ENCODE measurements at regions not wholly inside any gene's neighbourhood (a gene's known extent, or its start where the extent isn't known, plus 50 kb on each side); places are given as distances from the start of the nearest gene placed in this dataset.

DNA sequence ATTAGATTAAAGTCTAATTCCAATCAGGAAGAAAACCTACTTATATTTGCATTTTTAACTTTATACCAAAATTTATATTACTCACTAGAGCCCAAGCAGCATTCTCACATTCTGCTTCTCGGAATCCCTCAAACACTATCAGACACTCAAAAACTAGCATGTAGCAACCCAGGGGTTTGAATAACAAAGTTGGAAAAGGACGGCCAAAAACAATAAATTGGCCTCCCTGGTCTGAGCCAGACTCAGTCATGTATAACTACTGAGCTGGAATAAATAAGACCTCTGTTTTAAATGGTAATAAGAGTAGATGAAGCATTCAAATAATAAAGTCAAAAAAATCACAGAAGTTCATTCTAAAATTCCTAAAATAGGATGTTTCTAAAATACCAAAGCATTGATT is 290.9 kb downstream of the IRS1 start:
- no peak for DNase-seq

GRCh38 chr2:226508005-226508404 is 291.6 kb downstream of the IRS1 start:
- DNase-seq: no peak
- no peak overlapping the region for H3K4me3 ChIP-seq (ENCODE audit: low read depth in 1 of 2, low read length in 2 of 2)
- H3K79me2 ChIP-seq (ENCODE audit: insufficient read depth, low read length): no peaks in the 10 kb centered on the region
- H3K4me1 ChIP-seq (ENCODE audit: insufficient read depth, low read length): no peaks in the 10 kb centered on the region
- no peaks in the 10 kb centered on the region for H3K27me3 ChIP-seq (ENCODE audit: insufficient read depth, low read length, poor library complexity)
- H3K4me2 ChIP-seq (ENCODE audit: insufficient read depth, low read length): no peak overlapping the region
- H3K9me3 ChIP-seq (ENCODE audit: insufficient read depth, low read length, severe bottlenecking): no peaks in the 10 kb centered on the region
- H3K27ac ChIP-seq (ENCODE audit: low read length): no peak overlapping the region
- no peak overlapping the region for H3K9ac ChIP-seq (ENCODE audit: low read depth, low read length)
- no peak for ATAC-seq (ENCODE audit: insufficient read depth, low read depth)
- H2AFZ ChIP-seq (ENCODE audit: low read depth, low read length): no peak overlapping the region
- TF ChIP-seq EZH2 (IDR thresholded peaks at IDR 0.05; ENCODE audit: borderline replicate concordance, low read depth, low read length, severe bottlenecking) (no peak), CTCF (IDR thresholded peaks at IDR 0.05; ENCODE audit: borderline replicate concordance, extremely low read depth, low read length, poor library complexity, severe bottlenecking) (no peak)
- no peaks in the 10 kb centered on the region for H3K36me3 ChIP-seq (ENCODE audit: insufficient read depth, low read length)
- no peaks in the 10 kb centered on the region for H4K20me1 ChIP-seq (ENCODE audit: insufficient read depth, low read length)

More for the DNA sequence above, 290.9 kb downstream of the IRS1 start:
- H2AFZ ChIP-seq (ENCODE audit: low read depth, low read length): no peak overlapping the region
- H3K4me2 ChIP-seq (ENCODE audit: insufficient read depth, low read length): no peak overlapping the region
- no peaks in the 10 kb centered on the region for H3K4me1 ChIP-seq (ENCODE audit: insufficient read depth, low read length)
- ATAC-seq (ENCODE audit: insufficient read depth, low read depth): no peak
- no peaks in the 10 kb centered on the region for H4K20me1 ChIP-seq (ENCODE audit: insufficient read depth, low read length)
- no peaks in the 10 kb centered on the region for H3K36me3 ChIP-seq (ENCODE audit: insufficient read depth, low read length)
- H3K9me3 ChIP-seq (ENCODE audit: insufficient read depth, low read length, severe bottlenecking): no peaks in the 10 kb centered on the region
- no peaks in the 10 kb centered on the region for H3K27me3 ChIP-seq (ENCODE audit: insufficient read depth, low read length, poor library complexity)
- no peak for TF ChIP-seq CTCF (IDR thresholded peaks at IDR 0.05; ENCODE audit: borderline replicate concordance, extremely low read depth, low read length, poor library complexity, severe bottlenecking)
- no peak for TF ChIP-seq EZH2 (IDR thresholded peaks at IDR 0.05; ENCODE audit: borderline replicate concordance, low read depth, low read length, severe bottlenecking)
- H3K27ac ChIP-seq (ENCODE audit: low read length): no peak overlapping the region
- no peak overlapping the region for H3K4me3 ChIP-seq (ENCODE audit: low read depth in 1 of 2, low read length in 2 of 2)
- no peaks in the 10 kb centered on the region for H3K79me2 ChIP-seq (ENCODE audit: insufficient read depth, low read length)
- no peak overlapping the region for H3K9ac ChIP-seq (ENCODE audit: low read depth, low read length)

GRCh38 chr2:226497146-226497909 is 302.3 kb downstream of the IRS1 start:
- Histone ChIP-seq H3K27ac (ENCODE audit: low read length) (no peak overlapping the region), H2AFZ (ENCODE audit: low read depth, low read length) (no peak overlapping the region), H3K27me3 (ENCODE audit: insufficient read depth, low read length, poor library complexity) (no peaks in the 10 kb centered on the region), H3K9ac (ENCODE audit: low read depth, low read length) (no peak overlapping the region), H3K4me3 (ENCODE audit: low read depth in 1 of 2, low read length in 2 of 2) (no peak overlapping the region), H3K9me3 (ENCODE audit: insufficient read depth, low read length, severe bottlenecking) (no peaks in the 10 kb centered on the region), H3K36me3 (ENCODE audit: insufficient read depth, low read length) (no peaks in the 10 kb centered on the region), H3K4me1 (ENCODE audit: insufficient read depth, low read length) (no peaks in the 10 kb centered on the region), H3K4me2 (ENCODE audit: insufficient read depth, low read length) (no peak overlapping the region), H4K20me1 (ENCODE audit: insufficient read depth, low read length) (no peaks in the 10 kb centered on the region), H3K79me2 (ENCODE audit: insufficient read depth, low read length) (no peaks in the 10 kb centered on the region)
- ATAC-seq (ENCODE audit: insufficient read depth, low read depth): no peak
- DNase-seq: no peak
- TF ChIP-seq CTCF (IDR thresholded peaks at IDR 0.05; ENCODE audit: borderline replicate concordance, extremely low read depth, low read length, poor library complexity, severe bottlenecking) (no peak), EZH2 (IDR thresholded peaks at IDR 0.05; ENCODE audit: borderline replicate concordance, low read depth, low read length, severe bottlenecking) (no peak)
